T1000 (cell line): ENCODE measurements at regions not wholly inside any gene's neighbourhood (a gene's known extent, or its start where the extent isn't known, plus 50 kb on each side); places are given as distances from the start of the nearest gene placed in this dataset.
"Not testable (repeated sequence)": the region's sequence is repeated elsewhere in the genome, so short reads cannot be mapped to it uniquely, and the experiment has no call there.

Experiments used
- DNase-seq: peaks from one replicate; lab custom pipeline; 2025; ENCODE audit warnings: mixed read lengths; lab: John Stamatoyannopoulos, UW

GRCh38 chr4:130073145-130073790, 977.3 kb downstream of the C4orf33 start:
- no peak for DNase-seq

GRCh38 chr4:130074096-130074495, 978.1 kb downstream of the C4orf33 start:
- DNase-seq = no peak

GRCh38 chr4:130077275-130077674, 981.3 kb downstream of the C4orf33 start:
- DNase-seq = no peak

- not testable (repeated sequence) for DNase-seq
Measured at GRCh38 chr4:130079027-130079426, 983.1 kb downstream of the C4orf33 start.

GRCh38 chr4:130080872-130081451, 985.0 kb downstream of the C4orf33 start:
- DNase-seq = no peak

GRCh38 chr4:130090427-130090826, 994.5 kb downstream of the C4orf33 start:
- DNase-seq = no peak

GRCh38 chr4:130092187-130093015, 996.4 kb downstream of the C4orf33 start:
- no peak for DNase-seq

GRCh38 chr4:130099105-130099504, 1003.2 kb downstream of the C4orf33 start:
- no peak for DNase-seq

GRCh38 chr4:130110189-130110588, 1014.2 kb downstream of the C4orf33 start:
- DNase-seq = no peak

- no peak for DNase-seq
Measured at GRCh38 chr4:130110770-130111169, 1014.8 kb downstream of the C4orf33 start.

GRCh38 chr4:130124066-130124465, 1028.1 kb downstream of the C4orf33 start:
- no peak for DNase-seq

- DNase-seq = no peak
Measured at GRCh38 chr4:130125467-130125866, 1029.5 kb downstream of the C4orf33 start.

- no peak for DNase-seq
Measured at GRCh38 chr4:130127297-130127696, 1031.3 kb downstream of the C4orf33 start.

GRCh38 chr4:130131536-130131935, 1035.6 kb downstream of the C4orf33 start:
- no peak for DNase-seq

- DNase-seq = no peak
Measured at GRCh38 chr4:130141651-130142050, 1045.7 kb downstream of the C4orf33 start.

GRCh38 chr4:130143656-130144055, 1047.7 kb downstream of the C4orf33 start:
- DNase-seq = no peak

GRCh38 chr4:130146773-130147172, 1050.8 kb downstream of the C4orf33 start:
- no peak for DNase-seq

- no peak for DNase-seq
Measured at GRCh38 chr4:130147641-130148040, 1051.7 kb downstream of the C4orf33 start.

- DNase-seq = no peak
Measured at GRCh38 chr4:130154901-130155300, 1058.9 kb downstream of the C4orf33 start.

GRCh38 chr4:130163701-130164100, 1067.7 kb downstream of the C4orf33 start:
- DNase-seq = no peak

- no peak for DNase-seq
Measured at GRCh38 chr4:130165381-130165780, 1069.4 kb downstream of the C4orf33 start.

- no peak for DNase-seq
Measured at GRCh38 chr4:130172156-130172555, 1076.2 kb downstream of the C4orf33 start.

GRCh38 chr4:130178106-130178505, 1082.2 kb downstream of the C4orf33 start:
- DNase-seq = no peak
